DND-41 (cell line): ENCODE measurements at regions not wholly inside any gene's neighbourhood (a gene's known extent, or its start where the extent isn't known, plus 50 kb on each side); places are given as distances from the start of the nearest gene placed in this dataset.

Experiments
- ATAC-seq: fragments of 200-7000 bp; cut with Tn5 transposase; 3 replicates; pipeline ENCODE4 v1.9.1; 2021; ENCODE audit warnings: low read depth; ENCODE audit not compliant: insufficient read depth
- DNase-seq: peaks from one replicate; pipeline ENCODE4 v3.0.0-alpha.2; 2020
- H2AFZ ChIP-seq: 2 replicates; pipeline ENCODE4 v1.6.0; 2012; ENCODE audit warnings: low read depth, low read length
- H3K27ac ChIP-seq: 2 replicates; pipeline ENCODE4 v1.5.1; 2012; ENCODE audit warnings: low read length, inconsistent platforms
- H3K27me3 ChIP-seq: fragments of 200-600 bp; sonication (generic); 2 replicates; pipeline ENCODE4 v1.6.0; 2012; ENCODE audit warnings: low read length, mild to moderate bottlenecking, inconsistent platforms; ENCODE audit not compliant: insufficient read depth, poor library complexity
- H3K36me3 ChIP-seq: 2 replicates; pipeline ENCODE4 v1.5.1; 2012; ENCODE audit warnings: low read length, inconsistent platforms; ENCODE audit not compliant: insufficient read depth
- H3K4me1 ChIP-seq: 2 replicates; pipeline ENCODE4 v1.5.1; 2012; ENCODE audit warnings: mild to moderate bottlenecking, low read length; ENCODE audit not compliant: insufficient read depth
- H3K4me2 ChIP-seq: 2 replicates; pipeline ENCODE4 v1.6.0; 2012; ENCODE audit warnings: mild to moderate bottlenecking, moderate library complexity, low read length, inconsistent platforms; ENCODE audit not compliant: insufficient read depth
- H3K4me3 ChIP-seq, 2 experiments: fragments of 200-600 bp in 1 of 2; shearing (Covaris generic) in 1 of 2; 2 replicates each; pipeline ENCODE4 v1.5.1; 2012 to 2016; ENCODE audit warnings: inconsistent platforms in 2 of 2, low read length in 2 of 2, mild to moderate bottlenecking in 2 of 2, low read depth in 1 of 2, moderate library complexity in 1 of 2
- H3K79me2 ChIP-seq: 2 replicates; pipeline ENCODE4 v1.6.0; 2012; ENCODE audit warnings: low read length, inconsistent platforms; ENCODE audit not compliant: insufficient read depth
- H3K9ac ChIP-seq: 2 replicates; pipeline ENCODE4 v1.6.0; 2012; ENCODE audit warnings: low read depth, mild to moderate bottlenecking, inconsistent platforms, low read length, moderate library complexity
- H3K9me3 ChIP-seq: 2 replicates; pipeline ENCODE4 v1.5.1; 2012; ENCODE audit warnings: low read length, moderate library complexity, mild to moderate bottlenecking, inconsistent platforms; ENCODE audit not compliant: insufficient read depth, severe bottlenecking
- H4K20me1 ChIP-seq: 2 replicates; pipeline ENCODE4 v1.6.0; 2012; ENCODE audit warnings: low read length; ENCODE audit not compliant: insufficient read depth
- EZH2 ChIP-seq: IDR thresholded peaks from 3 replicates; pipeline ENCODE4 v1.6.1; 2012; ENCODE audit warnings: borderline replicate concordance, low read depth, mild to moderate bottlenecking, moderate library complexity, low read length, inconsistent platforms; ENCODE audit not compliant: severe bottlenecking
- TF ChIP-seq, protein P1 (sequence below): IDR thresholded peaks from 2 replicates; pipeline ENCODE4 v1.5.1; 2012; ENCODE audit warnings: borderline replicate concordance, low read length, moderate library complexity, mild to moderate bottlenecking; ENCODE audit not compliant: poor library complexity, severe bottlenecking; ENCODE audit errors: extremely low read depth

DNA sequence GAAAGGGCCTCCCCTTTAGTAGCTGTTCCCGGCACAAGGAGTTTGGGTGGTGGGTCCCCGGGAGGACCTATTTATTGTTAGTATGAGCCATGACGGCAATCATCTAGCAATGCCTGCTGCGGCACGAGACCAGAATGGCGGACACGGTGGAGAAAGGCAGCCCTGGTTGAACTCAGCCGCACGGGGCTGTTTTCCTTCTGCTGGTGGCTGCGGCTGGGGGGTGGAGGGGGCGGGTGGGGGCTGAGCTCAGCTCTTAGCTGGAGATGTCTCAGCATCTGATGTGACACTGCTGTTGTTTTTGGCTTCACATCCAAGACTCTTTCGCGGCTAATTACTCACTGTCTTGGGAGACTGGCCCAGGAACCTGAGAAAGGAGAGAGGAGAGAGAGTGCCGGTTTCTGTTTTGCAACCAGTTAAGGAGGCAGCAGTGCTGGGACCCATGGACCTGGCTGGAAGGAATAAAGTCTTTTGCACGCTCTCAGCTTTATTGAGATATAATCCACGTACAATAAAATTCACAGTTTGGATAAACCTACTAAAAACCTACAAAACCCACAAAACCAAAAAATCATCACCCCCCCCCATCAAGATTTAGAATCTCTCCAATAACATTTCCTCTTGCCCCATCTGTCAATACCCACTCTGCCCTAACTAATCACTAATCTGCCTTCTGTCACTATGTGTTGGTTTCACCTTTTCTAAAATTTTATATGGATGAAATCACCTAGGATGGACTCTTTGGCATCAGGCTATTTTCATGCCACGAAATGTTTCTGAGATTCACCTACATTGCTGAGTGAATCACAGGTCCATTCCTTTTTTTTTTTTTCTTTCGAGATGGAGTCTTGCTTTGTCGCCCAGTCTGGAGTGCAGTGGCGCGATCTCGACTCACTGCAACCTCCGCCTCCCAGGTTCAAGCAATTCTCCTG lies 81.8 kb upstream of the NEURL1B start:
- H3K27ac ChIP-seq, result no peak overlapping the region
- H3K4me2 ChIP-seq, result no peak overlapping the region
- DNase-seq, result no peak
- peaks cover 4% of the 10 kb centered on the region for H3K27me3 ChIP-seq
- no peaks in the 10 kb centered on the region for H3K36me3 ChIP-seq
- no peaks in the 10 kb centered on the region for H3K9me3 ChIP-seq
- ATAC-seq, result no peak
- no peak for TF ChIP-seq EZH2
- TF ChIP-seq, protein P1, sequence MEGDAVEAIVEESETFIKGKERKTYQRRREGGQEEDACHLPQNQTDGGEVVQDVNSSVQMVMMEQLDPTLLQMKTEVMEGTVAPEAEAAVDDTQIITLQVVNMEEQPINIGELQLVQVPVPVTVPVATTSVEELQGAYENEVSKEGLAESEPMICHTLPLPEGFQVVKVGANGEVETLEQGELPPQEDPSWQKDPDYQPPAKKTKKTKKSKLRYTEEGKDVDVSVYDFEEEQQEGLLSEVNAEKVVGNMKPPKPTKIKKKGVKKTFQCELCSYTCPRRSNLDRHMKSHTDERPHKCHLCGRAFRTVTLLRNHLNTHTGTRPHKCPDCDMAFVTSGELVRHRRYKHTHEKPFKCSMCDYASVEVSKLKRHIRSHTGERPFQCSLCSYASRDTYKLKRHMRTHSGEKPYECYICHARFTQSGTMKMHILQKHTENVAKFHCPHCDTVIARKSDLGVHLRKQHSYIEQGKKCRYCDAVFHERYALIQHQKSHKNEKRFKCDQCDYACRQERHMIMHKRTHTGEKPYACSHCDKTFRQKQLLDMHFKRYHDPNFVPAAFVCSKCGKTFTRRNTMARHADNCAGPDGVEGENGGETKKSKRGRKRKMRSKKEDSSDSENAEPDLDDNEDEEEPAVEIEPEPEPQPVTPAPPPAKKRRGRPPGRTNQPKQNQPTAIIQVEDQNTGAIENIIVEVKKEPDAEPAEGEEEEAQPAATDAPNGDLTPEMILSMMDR, result no peak
- no peaks in the 10 kb centered on the region for H3K79me2 ChIP-seq
- 0 out of 2 replicates have a peak, but pooled peaks cover 2% of the 10 kb centered on the region for H4K20me1 ChIP-seq
- no peak overlapping the region for H2AFZ ChIP-seq
- no peak overlapping the region for H3K4me3 ChIP-seq
- H3K4me1 ChIP-seq, result no peaks in the 10 kb centered on the region
- no peak overlapping the region for H3K9ac ChIP-seq

DNA sequence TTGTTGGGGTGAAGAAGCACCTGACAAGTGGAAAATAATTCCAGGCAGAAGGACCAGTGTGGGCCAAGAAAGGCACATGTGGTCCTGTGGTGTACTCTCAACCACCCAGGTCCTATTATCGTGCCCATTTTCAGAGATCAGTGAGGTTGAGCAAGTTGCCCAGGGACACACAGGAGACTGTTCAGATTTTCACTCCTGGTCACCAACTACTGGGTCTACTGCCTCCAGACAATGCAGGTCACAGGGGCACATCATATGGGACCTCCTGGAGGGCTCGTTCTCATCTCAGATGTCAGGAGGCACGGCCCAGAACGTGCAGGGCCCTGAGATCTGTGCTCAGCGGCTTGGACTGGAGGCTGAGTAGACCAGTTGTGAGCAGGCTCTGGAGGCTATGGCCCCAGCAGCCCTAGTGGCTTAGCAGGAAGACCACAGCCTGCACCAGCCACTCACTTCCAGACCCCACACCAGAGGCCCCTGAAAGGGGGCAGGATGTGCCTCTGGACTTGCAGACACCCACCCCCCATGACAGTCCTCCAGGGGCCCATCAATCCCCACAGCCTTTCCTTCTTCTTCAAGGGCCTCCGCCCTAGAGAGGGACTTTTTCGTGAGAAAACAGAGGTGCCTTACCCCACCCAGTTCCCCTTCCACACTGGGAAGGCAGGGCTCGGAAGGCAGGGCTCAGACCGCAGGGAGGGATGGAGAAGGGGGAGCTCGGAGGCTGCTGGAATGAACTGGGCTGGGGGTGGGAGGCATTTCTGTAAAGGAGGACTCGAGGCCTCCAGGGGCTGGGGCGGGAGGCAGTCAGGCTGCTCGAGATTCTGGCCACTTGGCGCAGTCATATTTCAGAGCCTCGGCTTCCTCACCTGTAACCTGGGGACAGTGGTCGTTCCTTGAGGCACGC lies 82.7 kb upstream of the NEURL1B start:
- Histone ChIP-seq H3K4me3 (no peak overlapping the region), H3K79me2 (no peaks in the 10 kb centered on the region), H3K36me3 (no peaks in the 10 kb centered on the region), H2AFZ (no peak overlapping the region), H3K27ac (no peak overlapping the region), H3K27me3 (peaks cover 4% of the 10 kb centered on the region), H3K9ac (no peak overlapping the region), H3K4me1 (no peaks in the 10 kb centered on the region), H4K20me1 (0 out of 2 replicates have a peak, but pooled peaks cover 2% of the 10 kb centered on the region), H3K9me3 (no peaks in the 10 kb centered on the region), H3K4me2 (no peak overlapping the region)
- ATAC-seq (no peak), DNase-seq (no peak)
- TF ChIP-seq EZH2, result no peak
- TF ChIP-seq, protein P1, result no peak

DNA sequence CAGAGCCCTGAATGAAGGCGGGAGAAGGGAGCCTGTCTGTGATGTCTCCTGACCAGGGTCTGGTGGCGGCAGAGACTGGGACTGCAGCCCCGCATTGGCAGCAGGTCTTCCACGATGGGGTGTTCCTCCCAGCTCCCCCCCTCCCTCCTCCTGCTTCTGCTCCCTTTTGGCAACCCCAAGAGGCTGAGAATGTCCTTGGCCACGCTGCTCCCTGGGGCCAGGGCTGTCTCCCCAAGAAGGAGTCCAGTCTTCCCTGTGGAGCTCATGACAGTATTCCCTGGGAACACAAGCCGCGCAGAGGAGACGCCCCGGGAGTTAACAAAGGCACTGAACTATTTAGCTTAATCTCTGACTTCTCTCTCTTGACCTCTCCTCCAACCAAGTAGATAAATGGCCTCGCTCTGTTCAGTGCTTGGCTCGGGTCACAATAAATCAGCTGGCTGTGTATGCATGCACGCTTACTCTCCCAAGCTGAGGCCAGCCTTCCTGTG lies 84.0 kb upstream of the NEURL1B start:
- H2AFZ ChIP-seq, result no peak overlapping the region
- 0 out of 2 replicates have a peak, but pooled peaks cover 2% of the 10 kb centered on the region for H4K20me1 ChIP-seq
- TF ChIP-seq, protein P1, result no peak
- TF ChIP-seq EZH2, result no peak
- ATAC-seq (no peak), DNase-seq (no peak)
- H3K4me2 ChIP-seq, result no peak overlapping the region
- H3K9me3 ChIP-seq, result no peaks in the 10 kb centered on the region
- no peaks in the 10 kb centered on the region for H3K79me2 ChIP-seq
- no peaks in the 10 kb centered on the region for H3K36me3 ChIP-seq
- H3K9ac ChIP-seq, result no peak overlapping the region
- no peaks in the 10 kb centered on the region for H3K4me1 ChIP-seq
- H3K27me3 ChIP-seq, result peaks cover 4% of the 10 kb centered on the region
- H3K4me3 ChIP-seq, result no peak overlapping the region
- H3K27ac ChIP-seq, result no peak overlapping the region
